ENCODE measurements at regions not wholly inside any gene's neighbourhood (a gene's known extent, or its start where the extent isn't known, plus 50 kb on each side); places are given as distances from the start of the nearest gene placed in this dataset.

GRCh38 chr11:92276773-92277172 lies 52.2 kb downstream of the FAT3 start:
- FAIRE-seq: no peak

GRCh38 chr11:92277871-92278270 lies 53.3 kb downstream of the FAT3 start:
- no peak for FAIRE-seq

GRCh38 chr11:92278791-92279433 lies 54.3 kb downstream of the FAT3 start:
- FAIRE-seq: no peak

GRCh38 chr11:92284107-92284506 lies 59.5 kb downstream of the FAT3 start:
- no peak for FAIRE-seq

GRCh38 chr11:92284558-92284957 lies 59.9 kb downstream of the FAT3 start:
- no peak for FAIRE-seq

GRCh38 chr11:92285776-92286175 lies 61.2 kb downstream of the FAT3 start:
- no peak for FAIRE-seq

GRCh38 chr11:92286709-92287108 lies 62.1 kb downstream of the FAT3 start:
- FAIRE-seq: no peak

GRCh38 chr11:92295175-92296137 lies 70.8 kb downstream of the FAT3 start:
- no peak for FAIRE-seq

GRCh38 chr11:92296138-92296515 lies 71.5 kb downstream of the FAT3 start:
- FAIRE-seq: no peak

- FAIRE-seq: no peak
Measured at GRCh38 chr11:92297567-92298553, 73.2 kb downstream of the FAT3 start.

- no peak for FAIRE-seq
Measured at GRCh38 chr11:92300876-92301275, 76.3 kb downstream of the FAT3 start.

GRCh38 chr11:92302770-92303169 lies 78.2 kb downstream of the FAT3 start:
- no peak for FAIRE-seq

GRCh38 chr11:92304271-92304670 lies 79.7 kb downstream of the FAT3 start:
- FAIRE-seq: no peak

GRCh38 chr11:92306966-92307510 lies 82.4 kb downstream of the FAT3 start:
- no peak for FAIRE-seq

GRCh38 chr11:92308366-92308765 lies 83.7 kb downstream of the FAT3 start:
- no peak for FAIRE-seq

GRCh38 chr11:92311616-92312449 lies 87.2 kb downstream of the FAT3 start:
- no peak for FAIRE-seq

- FAIRE-seq: no peak
Measured at GRCh38 chr11:92313784-92314183, 89.2 kb downstream of the FAT3 start.

GRCh38 chr11:92314499-92314898 lies 89.9 kb downstream of the FAT3 start:
- no peak for FAIRE-seq

- no peak for FAIRE-seq
Measured at GRCh38 chr11:92316106-92316809, 91.6 kb downstream of the FAT3 start.

- FAIRE-seq: no peak
Measured at GRCh38 chr11:92317222-92317621, 92.6 kb downstream of the FAT3 start.

- no peak for FAIRE-seq
Measured at GRCh38 chr11:92317721-92318120, 93.1 kb downstream of the FAT3 start.
